IMR-90 (cell line): ENCODE measurements at regions not wholly inside any gene's neighbourhood (a gene's known extent, or its start where the extent isn't known, plus 50 kb on each side); places are given as distances from the start of the nearest gene placed in this dataset.

Experiments used
- CTCF ChIP-seq: conservative IDR thresholded peaks from 2 replicates; pipeline ENCODE4 v1.5.1; 2012; ENCODE audit warnings: mild to moderate bottlenecking, low read depth, low read length, improper control_type of control experiment
- ELK1 ChIP-seq: fragments of 150-350 bp; IDR thresholded peaks from 2 replicates; pipeline ENCODE4 v1.6.1; 2016; ENCODE audit warnings: low read depth, mild to moderate bottlenecking, low read length, moderate library complexity, borderline replicate concordance
- MAFK ChIP-seq: IDR thresholded peaks from 2 replicates; pipeline ENCODE4 v1.6.1; 2012; ENCODE audit warnings: low read depth, low read length, improper control_type of control experiment
- MXI1 ChIP-seq: IDR thresholded peaks from 2 replicates; pipeline ENCODE4 v1.6.1; 2012; ENCODE audit warnings: low read depth, mild to moderate bottlenecking, low read length, moderate library complexity, borderline replicate concordance
- POLR2A ChIP-seq: IDR thresholded peaks from 2 replicates; pipeline ENCODE4 v1.6.1; 2012; ENCODE audit warnings: mild to moderate bottlenecking, low read depth, low read length
- RAD21 ChIP-seq: IDR thresholded peaks from 2 replicates; pipeline ENCODE4 v1.6.1; 2012; ENCODE audit warnings: low read length, improper control_type of control experiment

GRCh38 chr4:31620476-31620875 is 900.3 kb downstream of the PCDH7 start:
- TF ChIP-seq POLR2A (no peak), CTCF (no peak), RAD21 (no peak), MXI1 (no peak), ELK1 (no peak), MAFK (no peak)
